Natural killer cell (primary cell): ENCODE measurements at regions not wholly inside any gene's neighbourhood (a gene's known extent, or its start where the extent isn't known, plus 50 kb on each side); places are given as distances from the start of the nearest gene placed in this dataset.

Experiments used
- ATAC-seq, 3 donors: fragments of 150-1000 bp in 2 of 3; fragments of 200-7000 bp in 1 of 3; cut with Tn5 transposase; 1 replicate in 1 of 3; 2 replicates in 2 of 3; pipeline ENCODE4 v1.10.0; 2021; ENCODE audit warnings: mild to moderate bottlenecking in 2 of 3, moderate library complexity in 2 of 3
- DNase-seq, 2 donors: peaks; one replicate each; pipeline versions ENCODE4 v3.0.0 to v3.0.0-alpha.2; 2013 to 2021; ENCODE audit warnings: mixed read lengths in 1 of 2
- H3K27ac ChIP-seq: one replicate; pipeline ENCODE4 v1.5.1; 2013; ENCODE audit warnings: mild to moderate bottlenecking, low read length
- H3K27me3 ChIP-seq: one replicate; pipeline ENCODE4 v1.6.1; 2013; ENCODE audit warnings: low read length; ENCODE audit not compliant: control insufficient read depth, insufficient read depth
- H3K36me3 ChIP-seq: one replicate; pipeline ENCODE4 v1.6.1; 2013; ENCODE audit warnings: low read length; ENCODE audit not compliant: control insufficient read depth, insufficient read depth
- H3K4me1 ChIP-seq: one replicate; pipeline ENCODE4 v1.6.1; 2013; ENCODE audit warnings: low read length; ENCODE audit not compliant: control insufficient read depth, insufficient read depth
- H3K4me3 ChIP-seq: one replicate; pipeline ENCODE4 v1.5.1; 2013; ENCODE audit warnings: low read length
- H3K9me3 ChIP-seq: one replicate; pipeline ENCODE4 v1.6.1; 2013; ENCODE audit warnings: low read length; ENCODE audit not compliant: control insufficient read depth, insufficient read depth
- H3K27ac Mint-ChIP-seq, 2 donors: one replicate each; pipeline ENCODE4 v1.8.0; 2022; ENCODE audit warnings: mild to moderate bottlenecking in 2 of 2, mixed read lengths in 2 of 2, moderate library complexity in 1 of 2
- H3K27me3 Mint-ChIP-seq, 2 donors: one replicate each; pipeline ENCODE4 v1.8.0; 2022; ENCODE audit warnings: low read depth in 2 of 2, mixed read lengths in 2 of 2
- H3K36me3 Mint-ChIP-seq: one replicate; pipeline ENCODE4 v1.8.0; 2022; ENCODE audit warnings: mixed read lengths
- H3K4me1 Mint-ChIP-seq, 2 donors: one replicate each; pipeline ENCODE4 v1.8.0; 2022; ENCODE audit warnings: mixed read lengths in 2 of 2
- H3K4me3 Mint-ChIP-seq: one replicate; pipeline ENCODE4 v1.8.0; 2022; ENCODE audit warnings: mild to moderate bottlenecking, moderate library complexity, mixed read lengths
- H3K9me3 Mint-ChIP-seq, 2 donors: one replicate each; pipeline ENCODE4 v1.8.0; 2022; ENCODE audit warnings: mixed read lengths in 2 of 2
- whole genome bisulfite sequencing: methylation state at CpG from one replicate; pipeline ENCODE4 v1.1.7; 2013; ENCODE audit warnings: missing lambda C conversion rate; ENCODE audit not compliant: insufficient coverage; 5-methylcytosine and 5-hydroxymethylcytosine counted together
- intact Hi-C: fragments of 100-400 bp; cut with micrococcal nuclease; formaldehyde crosslinking; loops from one replicate; pipeline ENCODE4 v1.14.2; 2022
- TF ChIP-seq, protein P1 (sequence below): fragments of 200-600 bp; IDR thresholded peaks from one replicate; pipeline ENCODE4 v1.8.0; 2022; ENCODE audit warnings: antibody characterized with exemption

DNA sequence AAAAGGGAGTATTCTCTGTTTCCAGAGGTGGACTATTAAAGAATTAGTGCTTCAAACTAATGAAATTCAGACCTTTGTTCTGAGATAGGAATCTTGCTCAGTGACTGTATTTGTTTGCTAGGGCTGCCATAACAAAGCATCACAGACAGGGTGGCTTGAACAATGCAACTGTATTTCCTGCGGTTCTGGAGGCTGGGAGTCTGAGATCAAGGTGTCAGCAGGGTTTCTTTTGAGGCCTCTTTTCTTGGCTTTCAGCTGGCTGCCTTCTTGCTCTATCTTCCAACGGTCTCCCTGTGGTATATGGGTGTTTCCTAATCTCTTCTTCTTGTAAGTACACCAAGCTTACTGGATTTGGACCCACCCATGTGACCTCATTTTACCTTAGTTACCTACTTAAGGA is 264.6 kb upstream of the PROX1 start:
- H3K27ac ChIP-seq = no peak overlapping the region
- WGBS = 77% methylated on average over 1 of the region's 2 CpGs
- Mint-ChIP-seq H3K9me3 (peaks cover 4 to 6% of the 10 kb centered on the region in 2 donors), H3K36me3 (no peaks in the 10 kb centered on the region), H3K27me3 (no peaks in the 10 kb centered on the region), H3K4me1 (no peaks in the 10 kb centered on the region), H3K27ac (no peak overlapping the region), H3K4me3 (no peak overlapping the region)
- TF ChIP-seq, protein P1, sequence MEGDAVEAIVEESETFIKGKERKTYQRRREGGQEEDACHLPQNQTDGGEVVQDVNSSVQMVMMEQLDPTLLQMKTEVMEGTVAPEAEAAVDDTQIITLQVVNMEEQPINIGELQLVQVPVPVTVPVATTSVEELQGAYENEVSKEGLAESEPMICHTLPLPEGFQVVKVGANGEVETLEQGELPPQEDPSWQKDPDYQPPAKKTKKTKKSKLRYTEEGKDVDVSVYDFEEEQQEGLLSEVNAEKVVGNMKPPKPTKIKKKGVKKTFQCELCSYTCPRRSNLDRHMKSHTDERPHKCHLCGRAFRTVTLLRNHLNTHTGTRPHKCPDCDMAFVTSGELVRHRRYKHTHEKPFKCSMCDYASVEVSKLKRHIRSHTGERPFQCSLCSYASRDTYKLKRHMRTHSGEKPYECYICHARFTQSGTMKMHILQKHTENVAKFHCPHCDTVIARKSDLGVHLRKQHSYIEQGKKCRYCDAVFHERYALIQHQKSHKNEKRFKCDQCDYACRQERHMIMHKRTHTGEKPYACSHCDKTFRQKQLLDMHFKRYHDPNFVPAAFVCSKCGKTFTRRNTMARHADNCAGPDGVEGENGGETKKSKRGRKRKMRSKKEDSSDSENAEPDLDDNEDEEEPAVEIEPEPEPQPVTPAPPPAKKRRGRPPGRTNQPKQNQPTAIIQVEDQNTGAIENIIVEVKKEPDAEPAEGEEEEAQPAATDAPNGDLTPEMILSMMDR = no peak
- H3K4me1 ChIP-seq = no peaks in the 10 kb centered on the region
- ATAC-seq = no peak
- H3K9me3 ChIP-seq = no peaks in the 10 kb centered on the region
- DNase-seq = no peak
- H3K27me3 ChIP-seq = no peaks in the 10 kb centered on the region
- intact Hi-C loops = no loop called here
- H3K4me3 ChIP-seq = no peak overlapping the region
- H3K36me3 ChIP-seq = no peaks in the 10 kb centered on the region

DNA sequence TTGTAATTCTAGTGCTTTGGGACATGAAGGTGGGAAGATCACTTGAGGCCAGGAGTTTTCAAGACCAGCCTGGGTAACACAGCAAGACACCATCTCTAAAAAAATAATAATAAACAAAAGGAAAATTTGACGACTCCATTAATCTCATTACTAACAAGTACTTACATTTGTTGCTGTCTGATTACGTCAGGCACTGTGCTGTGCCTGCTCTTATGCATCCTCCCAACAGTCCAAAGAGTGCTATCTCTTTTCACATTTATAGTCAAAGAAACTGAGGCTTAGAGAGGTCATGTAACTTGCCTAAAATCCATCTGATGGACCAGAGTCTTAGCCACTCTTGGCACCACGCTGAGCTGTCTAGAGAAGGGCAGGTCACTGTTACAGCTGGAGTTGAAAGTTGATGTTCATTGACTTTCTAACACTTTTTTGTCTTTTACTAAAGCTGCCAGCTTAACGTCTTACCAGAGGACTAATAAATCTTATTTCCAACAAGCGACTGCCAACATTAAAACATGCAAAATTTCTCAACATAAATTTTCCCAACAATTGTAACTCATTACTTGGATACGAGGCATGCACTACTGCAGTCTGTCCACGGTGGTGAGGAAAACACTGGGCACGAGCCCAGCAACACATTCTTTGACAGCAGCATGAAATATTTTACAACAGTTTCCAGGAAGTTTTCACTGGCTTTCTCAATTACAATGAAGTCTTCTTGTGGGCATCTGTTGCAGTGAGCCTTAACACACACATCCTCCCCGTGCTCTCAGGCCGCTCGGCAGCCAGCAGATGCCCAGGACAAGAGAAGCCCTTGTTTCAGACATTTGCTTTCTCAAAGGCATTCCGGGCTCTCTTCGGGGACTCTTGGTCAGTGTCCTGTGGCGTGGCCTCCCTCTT is 262.9 kb upstream of the PROX1 start:
- Mint-ChIP-seq H3K27me3 (no peaks in the 10 kb centered on the region), H3K4me3 (no peak overlapping the region), H3K9me3 (peaks cover 4 to 6% of the 10 kb centered on the region in 2 donors), H3K36me3 (no peaks in the 10 kb centered on the region), H3K4me1 (no peaks in the 10 kb centered on the region), H3K27ac (no peak overlapping the region)
- intact Hi-C loops = no loop called here
- Histone ChIP-seq H3K4me3 (no peak overlapping the region), H3K4me1 (no peaks in the 10 kb centered on the region), H3K9me3 (no peaks in the 10 kb centered on the region), H3K27ac (no peak overlapping the region), H3K36me3 (no peaks in the 10 kb centered on the region), H3K27me3 (no peaks in the 10 kb centered on the region)
- 27% methylated on average over 14 of the region's 14 CpGs for WGBS
- TF ChIP-seq, protein P1 = no peak
- no peak for ATAC-seq
- DNase-seq = no peak

DNA sequence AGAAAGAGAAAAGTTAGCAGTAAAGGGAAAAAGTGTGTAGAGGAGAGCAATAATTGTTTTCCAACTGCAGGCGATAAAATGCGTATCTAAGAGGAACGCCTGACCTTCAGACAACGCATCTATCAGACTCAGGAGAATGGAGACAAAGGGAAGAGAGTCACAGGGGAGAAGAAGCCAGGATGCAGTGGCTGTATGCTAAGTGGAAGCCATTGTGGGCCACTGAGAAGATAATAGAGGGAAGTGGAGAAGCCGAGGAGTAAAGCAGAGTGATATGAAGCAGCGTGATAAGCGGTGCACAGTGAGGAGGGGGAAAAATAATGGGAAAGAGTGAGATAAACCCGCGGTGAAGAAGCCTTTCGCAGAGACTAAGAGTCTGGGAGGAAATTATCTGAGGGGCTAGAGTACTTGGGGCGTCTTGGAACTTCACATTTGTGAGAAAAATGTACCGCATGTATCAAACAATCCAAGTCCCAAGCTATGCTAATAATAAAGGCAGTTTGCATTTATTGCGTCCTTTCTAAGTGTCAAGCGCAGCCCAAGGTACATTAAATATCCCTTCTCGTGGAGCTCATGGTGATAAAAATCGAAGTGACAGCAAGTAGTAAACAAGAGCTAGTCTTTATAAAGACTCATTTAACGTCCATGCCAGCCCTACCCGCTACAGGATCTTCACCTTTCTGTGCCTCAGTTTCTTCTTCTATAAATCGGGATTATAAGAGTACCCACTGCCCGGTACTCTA is 259.8 kb upstream of the PROX1 start:
- H3K36me3 ChIP-seq = no peaks in the 10 kb centered on the region
- H3K4me3 Mint-ChIP-seq = no peak overlapping the region
- TF ChIP-seq, protein P1 = no peak
- H3K4me1 Mint-ChIP-seq = no peaks in the 10 kb centered on the region
- DNase-seq (no peak), ATAC-seq (no peak)
- H3K27ac ChIP-seq = no peak overlapping the region
- no peak overlapping the region for H3K27ac Mint-ChIP-seq
- intact Hi-C loops = no loop called here
- no peaks in the 10 kb centered on the region for H3K4me1 ChIP-seq
- no peaks in the 10 kb centered on the region for H3K9me3 ChIP-seq
- H3K27me3 Mint-ChIP-seq = no peaks in the 10 kb centered on the region
- 88% methylated on average over 20 of the region's 20 CpGs for WGBS
- H3K36me3 Mint-ChIP-seq = no peaks in the 10 kb centered on the region
- H3K9me3 Mint-ChIP-seq = peaks cover 4 to 10% of the 10 kb centered on the region in 2 donors
- no peaks in the 10 kb centered on the region for H3K27me3 ChIP-seq
- H3K4me3 ChIP-seq = no peak overlapping the region
